ENCODE measurements at regions not wholly inside any gene's neighbourhood (a gene's known extent, or its start where the extent isn't known, plus 50 kb on each side); places are given as distances from the start of the nearest gene placed in this dataset.

- TF ChIP-seq SIN3A (IDR thresholded peaks at IDR 0.05; ENCODE audit: borderline replicate concordance, insufficient read depth, low read length) (no peak), TAF1 (IDR thresholded peaks at IDR 0.05; ENCODE audit: borderline replicate concordance, insufficient read depth, low read length) (no peak), FOXP2 (optimal IDR thresholded peaks at IDR 0.05; ENCODE audit: borderline replicate concordance, extremely low read depth, extremely low read length, insufficient read depth) (no peak), REST (IDR thresholded peaks at IDR 0.05; ENCODE audit: insufficient read depth in 1 of 2, low read depth in 2 of 2, low read length in 2 of 2) (no peak)
These were observed 65.4 kb upstream of the ANKRD55 start for GRCh38 chr5:56298336-56299090.

GRCh38 chr5:56297851-56298250 lies 64.7 kb upstream of the ANKRD55 start:
- TF ChIP-seq FOXP2 (optimal IDR thresholded peaks at IDR 0.05; ENCODE audit: borderline replicate concordance, extremely low read depth, extremely low read length, insufficient read depth) (no peak), TAF1 (IDR thresholded peaks at IDR 0.05; ENCODE audit: borderline replicate concordance, insufficient read depth, low read length) (no peak), REST (IDR thresholded peaks at IDR 0.05; ENCODE audit: insufficient read depth in 1 of 2, low read depth in 2 of 2, low read length in 2 of 2) (no peak), SIN3A (IDR thresholded peaks at IDR 0.05; ENCODE audit: borderline replicate concordance, insufficient read depth, low read length) (no peak), POLR2AphosphoS5 (IDR thresholded peaks at IDR 0.05; ENCODE audit: low read depth, low read length) (no peak)

GRCh38 chr5:56294354-56294753 lies 61.2 kb upstream of the ANKRD55 start:
- TF ChIP-seq SIN3A (IDR thresholded peaks at IDR 0.05; ENCODE audit: borderline replicate concordance, insufficient read depth, low read length) (no peak), POLR2AphosphoS5 (IDR thresholded peaks at IDR 0.05; ENCODE audit: low read depth, low read length) (no peak), FOXP2 (optimal IDR thresholded peaks at IDR 0.05; ENCODE audit: borderline replicate concordance, extremely low read depth, extremely low read length, insufficient read depth) (no peak), TAF1 (IDR thresholded peaks at IDR 0.05; ENCODE audit: borderline replicate concordance, insufficient read depth, low read length) (no peak), REST (IDR thresholded peaks at IDR 0.05; ENCODE audit: insufficient read depth in 1 of 2, low read depth in 2 of 2, low read length in 2 of 2) (no peak)

GRCh38 chr5:56291661-56292374 lies 58.7 kb upstream of the ANKRD55 start:
- TF ChIP-seq TAF1 (IDR thresholded peaks at IDR 0.05; ENCODE audit: borderline replicate concordance, insufficient read depth, low read length) (no peak), REST (IDR thresholded peaks at IDR 0.05; ENCODE audit: insufficient read depth in 1 of 2, low read depth in 2 of 2, low read length in 2 of 2) (no peak), SIN3A (IDR thresholded peaks at IDR 0.05; ENCODE audit: borderline replicate concordance, insufficient read depth, low read length) (no peak), FOXP2 (optimal IDR thresholded peaks at IDR 0.05; ENCODE audit: borderline replicate concordance, extremely low read depth, extremely low read length, insufficient read depth) (no peak), POLR2AphosphoS5 (IDR thresholded peaks at IDR 0.05; ENCODE audit: low read depth, low read length) (no peak)

Data from PFSK-1 (cell line).